GM23338 (cell line): ENCODE measurements at regions not wholly inside any gene's neighbourhood (a gene's known extent, or its start where the extent isn't known, plus 50 kb on each side); places are given as distances from the start of the nearest gene placed in this dataset.

Experiments used
- ATAC-seq: fragments of 200-7000 bp; cut with Tn5 transposase; 3 replicates; pipeline ENCODE4 v1.9.1; 2020
- DNase-seq: peaks from one replicate; pipeline ENCODE4 v3.0.0-alpha.2; 2015; ENCODE audit warnings: low spot score
- H2AFZ ChIP-seq: fragments of 200-600 bp; sonication (generic); 2 replicates; pipeline ENCODE4 v1.8.0; 2016; ENCODE audit warnings: antibody characterized with exemption, mild to moderate bottlenecking, moderate library complexity
- H3F3A ChIP-seq: fragments of 200-600 bp; sonication (generic); replicated peaks from 2 replicates; pipeline ENCODE4 v1.8.0; 2017; ENCODE audit warnings: antibody characterized with exemption, mixed run types, low read depth
- H3K27ac ChIP-seq: fragments of 200-600 bp; sonication (generic); 2 replicates; pipeline ENCODE4 v1.6.1; 2016; ENCODE audit warnings: low read depth
- H3K27me3 ChIP-seq: fragments of 200-600 bp; sonication (generic); 2 replicates; pipeline ENCODE4 v1.8.0; 2016; ENCODE audit warnings: mild to moderate bottlenecking, mixed run types, moderate library complexity; ENCODE audit not compliant: insufficient read depth
- H3K36me3 ChIP-seq: fragments of 200-600 bp; sonication (generic); 2 replicates; pipeline ENCODE4 v1.8.0; 2016; ENCODE audit warnings: mild to moderate bottlenecking; ENCODE audit not compliant: insufficient read depth
- H3K4me1 ChIP-seq: fragments of 200-600 bp; sonication (generic); 2 replicates; pipeline ENCODE4 v1.8.0; 2016; ENCODE audit warnings: mild to moderate bottlenecking, moderate library complexity; ENCODE audit not compliant: insufficient read depth
- H3K4me2 ChIP-seq: fragments of 200-600 bp; sonication (generic); 2 replicates; pipeline ENCODE4 v1.7.1; 2017; ENCODE audit warnings: mixed run types
- H3K4me3 ChIP-seq: fragments of 200-600 bp; sonication (generic); 2 replicates; pipeline ENCODE4 v1.6.1; 2016; ENCODE audit warnings: mixed run types
- H3K79me2 ChIP-seq: fragments of 200-600 bp; sonication (generic); replicated peaks from 2 replicates; pipeline ENCODE4 v1.8.0; 2017; ENCODE audit warnings: mild to moderate bottlenecking; ENCODE audit not compliant: insufficient read depth
- H3K9me2 ChIP-seq: fragments of 200-600 bp; sonication (generic); 2 replicates; pipeline ENCODE4 v1.8.0; 2017; ENCODE audit not compliant: insufficient read depth
- H4K20me1 ChIP-seq: fragments of 200-600 bp; sonication (generic); replicated peaks from 2 replicates; pipeline ENCODE4 v1.8.0; 2017; ENCODE audit warnings: mild to moderate bottlenecking; ENCODE audit not compliant: insufficient read depth
- H3K27ac Mint-ChIP-seq: 2 replicates; pipeline ENCODE4 v1.8.0; 2020; ENCODE audit warnings: inconsistent platforms, mild to moderate bottlenecking, moderate library complexity, mixed read lengths
- H3K27me3 Mint-ChIP-seq: 3 replicates; pipeline ENCODE4 v1.8.0; 2022; ENCODE audit warnings: low read depth, mild to moderate bottlenecking, moderate library complexity, mixed read lengths, inconsistent platforms; ENCODE audit not compliant: insufficient read depth, poor library complexity
- H3K36me3 Mint-ChIP-seq: 3 replicates; pipeline ENCODE4 v1.8.0; 2021; ENCODE audit warnings: low read depth, mild to moderate bottlenecking, inconsistent platforms, moderate library complexity, mixed read lengths
- H3K4me1 Mint-ChIP-seq: 3 replicates; pipeline ENCODE4 v1.8.0; 2020; ENCODE audit warnings: mild to moderate bottlenecking, inconsistent platforms, mixed read lengths
- H3K4me3 Mint-ChIP-seq: 3 replicates; pipeline ENCODE4 v1.8.0; 2021; ENCODE audit warnings: moderate library complexity, mild to moderate bottlenecking, inconsistent platforms, mixed read lengths
- H3K9me3 Mint-ChIP-seq: 3 replicates; pipeline ENCODE4 v1.8.0; 2020; ENCODE audit warnings: moderate library complexity, mild to moderate bottlenecking, inconsistent platforms, mixed read lengths
- EZH2 ChIP-seq: fragments of 200-600 bp; sonication (generic); IDR thresholded peaks from one replicate; pipeline ENCODE4 v1.8.0; 2017; ENCODE audit warnings: antibody characterized with exemption, mild to moderate bottlenecking, low read depth; ENCODE audit not compliant: unreplicated experiment
- EZH2phosphoT487 ChIP-seq: fragments of 200-600 bp; sonication (generic); IDR thresholded peaks from one replicate; pipeline ENCODE4 v1.8.1; 2018; ENCODE audit warnings: antibody characterized with exemption; ENCODE audit not compliant: unreplicated experiment
- JUNB ChIP-seq: IDR thresholded peaks from one replicate; pipeline ENCODE4 v1.6.1; 2016; ENCODE audit warnings: antibody characterized with exemption; ENCODE audit not compliant: unreplicated experiment
- NANOG ChIP-seq: IDR thresholded peaks from 2 replicates; pipeline ENCODE4 v1.6.1; 2016; ENCODE audit warnings: antibody characterized with exemption, borderline replicate concordance
- POLR2AphosphoS5 ChIP-seq: IDR thresholded peaks from 2 replicates; pipeline ENCODE4 v1.6.1; 2016; ENCODE audit warnings: antibody characterized with exemption, low read depth
- ZNF331 ChIP-seq: fragments of 250-450 bp; sonication (Bioruptor Pico); IDR thresholded peaks from 2 replicates; pipeline ENCODE4 v1.5.0; 2020; ENCODE audit warnings: low read depth, mild to moderate bottlenecking, moderate library complexity
- TF ChIP-seq, protein P1 (sequence below): fragments of 250-450 bp; sonication (Bioruptor Pico); IDR thresholded peaks from 2 replicates; pipeline ENCODE4 v1.5.0; 2020; ENCODE audit warnings: mild to moderate bottlenecking, moderate library complexity
- TF ChIP-seq, protein P2 (sequence below): IDR thresholded peaks from 2 replicates; pipeline ENCODE4 v1.6.1; 2016; ENCODE audit warnings: antibody characterized with exemption
- TF ChIP-seq, protein P3 (sequence below): IDR thresholded peaks from one replicate; pipeline ENCODE4 v1.6.1; 2018; ENCODE audit warnings: antibody characterized with exemption; ENCODE audit not compliant: unreplicated experiment

DNA sequence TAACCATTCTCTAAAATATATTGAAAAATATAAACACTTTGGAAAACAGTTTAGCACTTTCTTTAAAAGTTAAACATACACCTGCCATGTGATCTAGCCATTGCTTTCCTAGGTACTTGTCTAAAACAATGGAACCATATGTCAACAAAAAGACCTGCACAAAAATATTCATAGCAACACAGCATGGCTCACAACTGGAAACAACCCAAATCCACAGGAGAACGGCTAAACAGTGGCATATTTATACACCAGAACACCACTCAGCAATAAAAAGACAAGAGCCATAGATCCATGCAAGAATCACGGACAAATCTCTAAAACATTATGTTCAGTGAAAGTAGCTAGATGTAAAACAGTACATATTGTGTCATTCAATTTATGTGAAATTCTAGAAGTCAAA, 221.3 kb upstream of the UBE2E2 start:
- Histone ChIP-seq H3F3A (no peaks in the 10 kb centered on the region), H3K9me2 (no peaks in the 10 kb centered on the region; the same call in 1 of the 2 replicates), H4K20me1 (no peaks in the 10 kb centered on the region), H3K4me3 (no peak overlapping the region), H3K79me2 (no peaks in the 10 kb centered on the region), H2AFZ (no peak overlapping the region), H3K27ac (no peak overlapping the region), H3K4me2 (no peak overlapping the region), H3K27me3 (no peaks in the 10 kb centered on the region), H3K36me3 (no peaks in the 10 kb centered on the region), H3K4me1 (no peaks in the 10 kb centered on the region)
- Mint-ChIP-seq H3K36me3 (no peaks in the 10 kb centered on the region), H3K9me3 (no peaks in the 10 kb centered on the region), H3K4me1 (peaks cover 19% of the 10 kb centered on the region; the same call in 2 of the 3 replicates), H3K27me3 (peaks cover 2% of the 10 kb centered on the region), H3K27ac (no peak overlapping the region), H3K4me3 (no peak overlapping the region)
- DNase-seq (no peak), ATAC-seq (no peak)
- TF ChIP-seq JUNB: no peak
- TF ChIP-seq EZH2phosphoT487: no peak
- TF ChIP-seq EZH2: no peak
- TF ChIP-seq, protein P1, sequence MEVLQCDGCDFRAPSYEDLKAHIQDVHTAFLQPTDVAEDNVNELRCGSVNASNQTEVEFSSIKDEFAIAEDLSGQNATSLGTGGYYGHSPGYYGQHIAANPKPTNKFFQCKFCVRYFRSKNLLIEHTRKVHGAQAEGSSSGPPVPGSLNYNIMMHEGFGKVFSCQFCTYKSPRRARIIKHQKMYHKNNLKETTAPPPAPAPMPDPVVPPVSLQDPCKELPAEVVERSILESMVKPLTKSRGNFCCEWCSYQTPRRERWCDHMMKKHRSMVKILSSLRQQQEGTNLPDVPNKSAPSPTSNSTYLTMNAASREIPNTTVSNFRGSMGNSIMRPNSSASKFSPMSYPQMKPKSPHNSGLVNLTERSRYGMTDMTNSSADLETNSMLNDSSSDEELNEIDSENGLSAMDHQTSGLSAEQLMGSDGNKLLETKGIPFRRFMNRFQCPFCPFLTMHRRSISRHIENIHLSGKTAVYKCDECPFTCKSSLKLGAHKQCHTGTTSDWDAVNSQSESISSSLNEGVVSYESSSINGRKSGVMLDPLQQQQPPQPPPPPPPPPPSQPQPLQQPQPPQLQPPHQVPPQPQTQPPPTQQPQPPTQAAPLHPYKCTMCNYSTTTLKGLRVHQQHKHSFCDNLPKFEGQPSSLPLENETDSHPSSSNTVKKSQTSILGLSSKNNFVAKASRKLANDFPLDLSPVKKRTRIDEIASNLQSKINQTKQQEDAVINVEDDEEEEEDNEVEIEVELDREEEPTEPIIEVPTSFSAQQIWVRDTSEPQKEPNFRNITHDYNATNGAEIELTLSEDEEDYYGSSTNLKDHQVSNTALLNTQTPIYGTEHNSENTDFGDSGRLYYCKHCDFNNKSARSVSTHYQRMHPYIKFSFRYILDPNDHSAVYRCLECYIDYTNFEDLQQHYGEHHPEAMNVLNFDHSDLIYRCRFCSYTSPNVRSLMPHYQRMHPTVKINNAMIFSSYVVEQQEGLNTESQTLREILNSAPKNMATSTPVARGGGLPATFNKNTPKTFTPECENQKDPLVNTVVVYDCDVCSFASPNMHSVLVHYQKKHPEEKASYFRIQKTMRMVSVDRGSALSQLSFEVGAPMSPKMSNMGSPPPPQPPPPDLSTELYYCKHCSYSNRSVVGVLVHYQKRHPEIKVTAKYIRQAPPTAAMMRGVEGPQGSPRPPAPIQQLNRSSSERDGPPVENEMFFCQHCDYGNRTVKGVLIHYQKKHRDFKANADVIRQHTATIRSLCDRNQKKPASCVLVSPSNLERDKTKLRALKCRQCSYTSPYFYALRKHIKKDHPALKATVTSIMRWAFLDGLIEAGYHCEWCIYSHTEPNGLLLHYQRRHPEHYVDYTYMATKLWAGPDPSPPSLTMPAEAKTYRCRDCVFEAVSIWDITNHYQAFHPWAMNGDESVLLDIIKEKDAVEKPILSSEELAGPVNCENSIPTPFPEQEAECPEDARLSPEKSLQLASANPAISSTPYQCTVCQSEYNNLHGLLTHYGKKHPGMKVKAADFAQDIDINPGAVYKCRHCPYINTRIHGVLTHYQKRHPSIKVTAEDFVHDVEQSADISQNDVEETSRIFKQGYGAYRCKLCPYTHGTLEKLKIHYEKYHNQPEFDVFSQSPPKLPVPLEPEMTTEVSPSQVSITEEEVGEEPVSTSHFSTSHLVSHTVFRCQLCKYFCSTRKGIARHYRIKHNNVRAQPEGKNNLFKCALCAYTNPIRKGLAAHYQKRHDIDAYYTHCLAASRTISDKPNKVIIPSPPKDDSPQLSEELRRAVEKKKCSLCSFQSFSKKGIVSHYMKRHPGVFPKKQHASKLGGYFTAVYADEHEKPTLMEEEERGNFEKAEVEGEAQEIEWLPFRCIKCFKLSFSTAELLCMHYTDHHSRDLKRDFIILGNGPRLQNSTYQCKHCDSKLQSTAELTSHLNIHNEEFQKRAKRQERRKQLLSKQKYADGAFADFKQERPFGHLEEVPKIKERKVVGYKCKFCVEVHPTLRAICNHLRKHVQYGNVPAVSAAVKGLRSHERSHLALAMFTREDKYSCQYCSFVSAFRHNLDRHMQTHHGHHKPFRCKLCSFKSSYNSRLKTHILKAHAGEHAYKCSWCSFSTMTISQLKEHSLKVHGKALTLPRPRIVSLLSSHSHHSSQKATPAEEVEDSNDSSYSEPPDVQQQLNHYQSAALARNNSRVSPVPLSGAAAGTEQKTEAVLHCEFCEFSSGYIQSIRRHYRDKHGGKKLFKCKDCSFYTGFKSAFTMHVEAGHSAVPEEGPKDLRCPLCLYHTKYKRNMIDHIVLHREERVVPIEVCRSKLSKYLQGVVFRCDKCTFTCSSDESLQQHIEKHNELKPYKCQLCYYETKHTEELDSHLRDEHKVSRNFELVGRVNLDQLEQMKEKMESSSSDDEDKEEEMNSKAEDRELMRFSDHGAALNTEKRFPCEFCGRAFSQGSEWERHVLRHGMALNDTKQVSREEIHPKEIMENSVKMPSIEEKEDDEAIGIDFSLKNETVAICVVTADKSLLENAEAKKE (CRISPR knock-in tag): no peak
- no peak for TF ChIP-seq ZNF331
- TF ChIP-seq NANOG: no peak
- TF ChIP-seq, protein P2, sequence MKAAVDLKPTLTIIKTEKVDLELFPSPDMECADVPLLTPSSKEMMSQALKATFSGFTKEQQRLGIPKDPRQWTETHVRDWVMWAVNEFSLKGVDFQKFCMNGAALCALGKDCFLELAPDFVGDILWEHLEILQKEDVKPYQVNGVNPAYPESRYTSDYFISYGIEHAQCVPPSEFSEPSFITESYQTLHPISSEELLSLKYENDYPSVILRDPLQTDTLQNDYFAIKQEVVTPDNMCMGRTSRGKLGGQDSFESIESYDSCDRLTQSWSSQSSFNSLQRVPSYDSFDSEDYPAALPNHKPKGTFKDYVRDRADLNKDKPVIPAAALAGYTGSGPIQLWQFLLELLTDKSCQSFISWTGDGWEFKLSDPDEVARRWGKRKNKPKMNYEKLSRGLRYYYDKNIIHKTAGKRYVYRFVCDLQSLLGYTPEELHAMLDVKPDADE: no peak
- no peak for TF ChIP-seq POLR2AphosphoS5
- TF ChIP-seq, protein P3, sequence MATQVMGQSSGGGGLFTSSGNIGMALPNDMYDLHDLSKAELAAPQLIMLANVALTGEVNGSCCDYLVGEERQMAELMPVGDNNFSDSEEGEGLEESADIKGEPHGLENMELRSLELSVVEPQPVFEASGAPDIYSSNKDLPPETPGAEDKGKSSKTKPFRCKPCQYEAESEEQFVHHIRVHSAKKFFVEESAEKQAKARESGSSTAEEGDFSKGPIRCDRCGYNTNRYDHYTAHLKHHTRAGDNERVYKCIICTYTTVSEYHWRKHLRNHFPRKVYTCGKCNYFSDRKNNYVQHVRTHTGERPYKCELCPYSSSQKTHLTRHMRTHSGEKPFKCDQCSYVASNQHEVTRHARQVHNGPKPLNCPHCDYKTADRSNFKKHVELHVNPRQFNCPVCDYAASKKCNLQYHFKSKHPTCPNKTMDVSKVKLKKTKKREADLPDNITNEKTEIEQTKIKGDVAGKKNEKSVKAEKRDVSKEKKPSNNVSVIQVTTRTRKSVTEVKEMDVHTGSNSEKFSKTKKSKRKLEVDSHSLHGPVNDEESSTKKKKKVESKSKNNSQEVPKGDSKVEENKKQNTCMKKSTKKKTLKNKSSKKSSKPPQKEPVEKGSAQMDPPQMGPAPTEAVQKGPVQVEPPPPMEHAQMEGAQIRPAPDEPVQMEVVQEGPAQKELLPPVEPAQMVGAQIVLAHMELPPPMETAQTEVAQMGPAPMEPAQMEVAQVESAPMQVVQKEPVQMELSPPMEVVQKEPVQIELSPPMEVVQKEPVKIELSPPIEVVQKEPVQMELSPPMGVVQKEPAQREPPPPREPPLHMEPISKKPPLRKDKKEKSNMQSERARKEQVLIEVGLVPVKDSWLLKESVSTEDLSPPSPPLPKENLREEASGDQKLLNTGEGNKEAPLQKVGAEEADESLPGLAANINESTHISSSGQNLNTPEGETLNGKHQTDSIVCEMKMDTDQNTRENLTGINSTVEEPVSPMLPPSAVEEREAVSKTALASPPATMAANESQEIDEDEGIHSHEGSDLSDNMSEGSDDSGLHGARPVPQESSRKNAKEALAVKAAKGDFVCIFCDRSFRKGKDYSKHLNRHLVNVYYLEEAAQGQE: no peak
